ENCODE measurements at regions not wholly inside any gene's neighbourhood (a gene's known extent, or its start where the extent isn't known, plus 50 kb on each side); places are given as distances from the start of the nearest gene placed in this dataset.

DNA sequence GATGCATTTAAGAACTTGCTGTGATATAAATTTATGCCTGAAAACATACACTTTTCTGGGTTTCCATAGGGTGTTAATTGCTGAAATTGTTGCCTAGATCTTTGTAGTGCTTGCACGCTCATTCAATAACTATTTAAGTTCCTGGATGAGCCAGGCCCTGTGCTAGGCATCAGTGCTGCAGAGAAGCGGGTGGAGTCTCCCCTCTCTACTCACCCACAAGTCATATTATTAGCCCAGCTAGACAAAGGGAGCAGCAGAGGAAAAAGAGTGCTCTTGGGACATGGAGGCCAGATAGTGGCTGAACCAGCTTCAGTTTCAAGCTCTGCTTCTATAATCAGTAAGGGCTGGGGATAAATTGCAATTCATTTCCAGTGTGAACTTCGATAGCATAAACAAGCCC lies 329.1 kb downstream of the TFAP2B start (continued):
- TF ChIP-seq, protein P1, sequence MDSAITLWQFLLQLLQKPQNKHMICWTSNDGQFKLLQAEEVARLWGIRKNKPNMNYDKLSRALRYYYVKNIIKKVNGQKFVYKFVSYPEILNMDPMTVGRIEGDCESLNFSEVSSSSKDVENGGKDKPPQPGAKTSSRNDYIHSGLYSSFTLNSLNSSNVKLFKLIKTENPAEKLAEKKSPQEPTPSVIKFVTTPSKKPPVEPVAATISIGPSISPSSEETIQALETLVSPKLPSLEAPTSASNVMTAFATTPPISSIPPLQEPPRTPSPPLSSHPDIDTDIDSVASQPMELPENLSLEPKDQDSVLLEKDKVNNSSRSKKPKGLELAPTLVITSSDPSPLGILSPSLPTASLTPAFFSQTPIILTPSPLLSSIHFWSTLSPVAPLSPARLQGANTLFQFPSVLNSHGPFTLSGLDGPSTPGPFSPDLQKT (CRISPR knock-in tag; IDR thresholded peaks at IDR 0.05; ENCODE audit: borderline replicate concordance) = no peak
- TF ChIP-seq, protein P2, sequence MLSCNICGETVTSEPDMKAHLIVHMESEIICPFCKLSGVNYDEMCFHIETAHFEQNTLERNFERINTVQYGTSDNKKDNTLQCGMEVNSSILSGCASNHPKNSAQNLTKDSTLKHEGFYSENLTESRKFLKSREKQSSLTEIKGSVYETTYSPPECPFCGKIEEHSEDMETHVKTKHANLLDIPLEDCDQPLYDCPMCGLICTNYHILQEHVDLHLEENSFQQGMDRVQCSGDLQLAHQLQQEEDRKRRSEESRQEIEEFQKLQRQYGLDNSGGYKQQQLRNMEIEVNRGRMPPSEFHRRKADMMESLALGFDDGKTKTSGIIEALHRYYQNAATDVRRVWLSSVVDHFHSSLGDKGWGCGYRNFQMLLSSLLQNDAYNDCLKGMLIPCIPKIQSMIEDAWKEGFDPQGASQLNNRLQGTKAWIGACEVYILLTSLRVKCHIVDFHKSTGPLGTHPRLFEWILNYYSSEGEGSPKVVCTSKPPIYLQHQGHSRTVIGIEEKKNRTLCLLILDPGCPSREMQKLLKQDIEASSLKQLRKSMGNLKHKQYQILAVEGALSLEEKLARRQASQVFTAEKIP (CRISPR knock-in tag; IDR thresholded peaks at IDR 0.05; ENCODE audit: borderline replicate concordance) = no peak
- TF ChIP-seq ZNF615 (CRISPR knock-in tag; IDR thresholded peaks at IDR 0.05; ENCODE audit: borderline replicate concordance) (no peak), ZNF317 (CRISPR knock-in tag; IDR thresholded peaks at IDR 0.05) (no peak), ARID2 (CRISPR knock-in tag; IDR thresholded peaks at IDR 0.05; ENCODE audit: borderline replicate concordance) (no peak), ZMYM4 (CRISPR knock-in tag; IDR thresholded peaks at IDR 0.05) (no peak), ZFAT (CRISPR knock-in tag; conservative IDR thresholded peaks at IDR 0.05) (no peak), MAFF (IDR thresholded peaks at IDR 0.05; ENCODE audit: low read depth, low read length) (no peak)
- TF ChIP-seq, protein P3, sequence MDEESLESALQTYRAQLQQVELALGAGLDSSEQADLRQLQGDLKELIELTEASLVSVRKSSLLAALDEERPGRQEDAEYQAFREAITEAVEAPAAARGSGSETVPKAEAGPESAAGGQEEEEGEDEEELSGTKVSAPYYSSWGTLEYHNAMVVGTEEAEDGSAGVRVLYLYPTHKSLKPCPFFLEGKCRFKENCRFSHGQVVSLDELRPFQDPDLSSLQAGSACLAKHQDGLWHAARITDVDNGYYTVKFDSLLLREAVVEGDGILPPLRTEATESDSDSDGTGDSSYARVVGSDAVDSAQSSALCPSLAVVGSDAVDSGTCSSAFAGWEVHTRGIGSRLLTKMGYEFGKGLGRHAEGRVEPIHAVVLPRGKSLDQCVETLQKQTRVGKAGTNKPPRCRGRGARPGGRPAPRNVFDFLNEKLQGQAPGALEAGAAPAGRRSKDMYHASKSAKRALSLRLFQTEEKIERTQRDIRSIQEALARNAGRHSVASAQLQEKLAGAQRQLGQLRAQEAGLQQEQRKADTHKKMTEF (CRISPR knock-in tag; IDR thresholded peaks at IDR 0.05) = no peak
- TF ChIP-seq, protein P4, sequence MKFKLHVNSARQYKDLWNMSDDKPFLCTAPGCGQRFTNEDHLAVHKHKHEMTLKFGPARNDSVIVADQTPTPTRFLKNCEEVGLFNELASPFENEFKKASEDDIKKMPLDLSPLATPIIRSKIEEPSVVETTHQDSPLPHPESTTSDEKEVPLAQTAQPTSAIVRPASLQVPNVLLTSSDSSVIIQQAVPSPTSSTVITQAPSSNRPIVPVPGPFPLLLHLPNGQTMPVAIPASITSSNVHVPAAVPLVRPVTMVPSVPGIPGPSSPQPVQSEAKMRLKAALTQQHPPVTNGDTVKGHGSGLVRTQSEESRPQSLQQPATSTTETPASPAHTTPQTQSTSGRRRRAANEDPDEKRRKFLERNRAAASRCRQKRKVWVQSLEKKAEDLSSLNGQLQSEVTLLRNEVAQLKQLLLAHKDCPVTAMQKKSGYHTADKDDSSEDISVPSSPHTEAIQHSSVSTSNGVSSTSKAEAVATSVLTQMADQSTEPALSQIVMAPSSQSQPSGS (CRISPR knock-in tag; IDR thresholded peaks at IDR 0.05) = no peak
